ENCODE measurements at regions not wholly inside any gene's neighbourhood (a gene's known extent, or its start where the extent isn't known, plus 50 kb on each side); places are given as distances from the start of the nearest gene placed in this dataset.

- no peak overlapping the region for H3K4me3 ChIP-seq
- ATAC-seq = no peak
- no peak for TF ChIP-seq CTCF (IDR thresholded peaks at IDR 0.05)
- peaks cover 0 to 2% (median 0%) of the 10 kb centered on the region in 3 donors for H3K4me1 ChIP-seq
- 65 to 98% methylated on average over 2 of the region's 2 CpGs for WGBS, 2 donors
- H3K27ac ChIP-seq = no peak overlapping the region
- H3K36me3 ChIP-seq = no peaks in the 10 kb centered on the region
- intact Hi-C loops (cut with DNase I) = no loop called here
- H3K27me3 ChIP-seq = no peaks in the 10 kb centered on the region
- DNase-seq = no peak
- no peak for FAIRE-seq
- no peaks in the 10 kb centered on the region for H3K9me3 ChIP-seq
These were observed 2369.4 kb downstream of the MAT2B start for GRCh38 chr5:165874851-165875250.

GRCh38 chr5:165876538-165876937 lies 2371.1 kb downstream of the MAT2B start:
- no peaks in the 10 kb centered on the region for H3K36me3 ChIP-seq
- no peaks in the 10 kb centered on the region for H3K9me3 ChIP-seq
- H3K27me3 ChIP-seq = no peaks in the 10 kb centered on the region
- H3K4me3 ChIP-seq = no peak overlapping the region
- no peak for DNase-seq
- H3K4me1 ChIP-seq = no peaks in the 10 kb centered on the region
- no peak overlapping the region for H3K27ac ChIP-seq
- intact Hi-C loops (cut with DNase I) = no loop called here
- no peak for FAIRE-seq
- no peak for ATAC-seq
- TF ChIP-seq CTCF (IDR thresholded peaks at IDR 0.05) = no peak

GRCh38 chr5:165877475-165877874 lies 2372.1 kb downstream of the MAT2B start:
- Histone ChIP-seq H3K4me1 (no peaks in the 10 kb centered on the region), H3K36me3 (no peaks in the 10 kb centered on the region), H3K27ac (no peak overlapping the region), H3K27me3 (no peaks in the 10 kb centered on the region), H3K4me3 (no peak overlapping the region), H3K9me3 (no peaks in the 10 kb centered on the region)
- WGBS, 2 donors = 65 to 67% methylated on average over 3 of the region's 3 CpGs
- intact Hi-C loops (cut with DNase I) = no loop called here
- no peak for TF ChIP-seq CTCF (IDR thresholded peaks at IDR 0.05)
- ATAC-seq = no peak
- FAIRE-seq = no peak
- no peak for DNase-seq

- H3K9me3 ChIP-seq = no peaks in the 10 kb centered on the region
These were observed 2375.8 kb downstream of the MAT2B start for GRCh38 chr5:165881259-165881658.

GRCh38 chr5:165882099-165882498 lies 2376.7 kb downstream of the MAT2B start:
- no peaks in the 10 kb centered on the region for H3K4me1 ChIP-seq
- no peak overlapping the region for H3K27ac ChIP-seq
- H3K36me3 ChIP-seq = no peaks in the 10 kb centered on the region
- no peaks in the 10 kb centered on the region for H3K27me3 ChIP-seq
- no peak overlapping the region for H3K4me3 ChIP-seq
- TF ChIP-seq CTCF (IDR thresholded peaks at IDR 0.05) = no peak
- ATAC-seq = no peak
- DNase-seq = no peak
- no peak for FAIRE-seq
- WGBS, 2 donors = 84 to 89% methylated on average over 3 of the region's 3 CpGs
- intact Hi-C loops (cut with DNase I) = no loop called here
- no peaks in the 10 kb centered on the region for H3K9me3 ChIP-seq

More at GRCh38 chr5:165881259-165881658, 2375.8 kb downstream of the MAT2B start:
- H3K27ac ChIP-seq = no peak overlapping the region
- H3K36me3 ChIP-seq = no peaks in the 10 kb centered on the region
- ATAC-seq (peak in 1 of 4 donors; percentile 65), FAIRE-seq (no peak), DNase-seq (no peak)
- H3K27me3 ChIP-seq = no peaks in the 10 kb centered on the region
- TF ChIP-seq CTCF (IDR thresholded peaks at IDR 0.05) = no peak
- 71 to 87% methylated on average over 2 of the region's 2 CpGs for WGBS, 2 donors
- intact Hi-C loops (cut with DNase I) = no loop called here
- H3K4me3 ChIP-seq = no peak overlapping the region
- no peaks in the 10 kb centered on the region for H3K4me1 ChIP-seq

All from pancreas (tissue), 10 donors.